Endothelial cell of umbilical vein (primary cell): ENCODE measurements at regions not wholly inside any gene's neighbourhood (a gene's known extent, or its start where the extent isn't known, plus 50 kb on each side); places are given as distances from the start of the nearest gene placed in this dataset.

Experiments
- BruUV-seq: library from RNA; stranded (reverse); fragments of 400-500 nt; replicated peaks from 2 replicates; lab custom pipeline; 2021; lab: Mats Ljungman, UMichigan
- CTCF ChIA-PET: fragments of 300-600, 350-600 bp; sonication (Branson Sonifier 250); formaldehyde crosslinking; loops from one replicate; lab custom pipeline; 2021; ENCODE audit warnings: antibody characterized with exemption, inconsistent platforms; lab: Charles Lee
- POLR2A ChIA-PET: fragments of 300-600, 350-600 bp; sonication (Branson Sonifier 250); formaldehyde crosslinking; loops from one replicate; lab custom pipeline; 2021; ENCODE audit warnings: antibody characterized with exemption, inconsistent platforms; lab: Charles Lee
- DNase-seq: peaks from one replicate; pipeline ENCODE4 v3.0.0-alpha.2; 2011; ENCODE audit warnings: low read depth, low spot score
- FAIRE-seq: peaks from 2 replicates; lab custom pipeline; 2011; peaks lifted over from hg19 to GRCh38; lab: Jason Lieb, UNC
- H2AFZ ChIP-seq: 2 replicates; pipeline ENCODE4 v1.6.0; 2012; ENCODE audit warnings: low read depth, low read length, control low read depth, inconsistent platforms
- H3K27ac ChIP-seq: 2 replicates; pipeline ENCODE4 v1.5.1; 2011; ENCODE audit warnings: low read depth, mild to moderate bottlenecking, control low read depth, low read length, moderate library complexity; ENCODE audit not compliant: insufficient read depth
- H3K27me3 ChIP-seq, 2 experiments: 2 replicates each; pipeline versions ENCODE4 v1.6.0 to v1.6.1; 2011; ENCODE audit warnings: low read length in 2 of 2, mixed read lengths in 1 of 2; ENCODE audit not compliant: control insufficient read depth in 2 of 2, insufficient read depth in 2 of 2
- H3K36me3 ChIP-seq, 2 experiments: 2 replicates in 1 of 2; 3 replicates in 1 of 2; pipeline ENCODE4 v1.5.1; 2011; ENCODE audit warnings: low read length in 2 of 2, mild to moderate bottlenecking in 1 of 2, moderate library complexity in 1 of 2; ENCODE audit not compliant: control insufficient read depth in 2 of 2, insufficient read depth in 2 of 2; ENCODE audit errors: extremely low read depth in 1 of 2
- H3K4me1 ChIP-seq: 3 replicates; pipeline ENCODE4 v1.5.1; 2011; ENCODE audit warnings: mild to moderate bottlenecking, low read length; ENCODE audit not compliant: control insufficient read depth, insufficient read depth; ENCODE audit errors: extremely low read depth
- H3K4me2 ChIP-seq: 2 replicates; pipeline ENCODE4 v1.6.1; 2011; ENCODE audit warnings: low read length, control low read depth, mixed read lengths; ENCODE audit not compliant: insufficient read depth
- H3K4me3 ChIP-seq, 3 experiments: fragments of 200-600 bp in 1 of 3; sonication (generic), shearing (Covaris generic) in 1 of 3; replicated peaks in 1 of 3; 2 replicates each; pipeline ENCODE4 v1.5.1; 2011 to 2016; ENCODE audit warnings: control low read depth in 3 of 3, low read length in 3 of 3, mild to moderate bottlenecking in 2 of 3, inconsistent platforms in 1 of 3, low read depth in 1 of 3, moderate library complexity in 1 of 3; ENCODE audit not compliant: insufficient read depth in 1 of 3
- H3K79me2 ChIP-seq: 2 replicates; pipeline ENCODE4 v1.6.0; 2012; ENCODE audit warnings: low read length, inconsistent platforms; ENCODE audit not compliant: control insufficient read depth, insufficient read depth
- H3K9ac ChIP-seq: replicated peaks from 2 replicates; pipeline ENCODE3; 2011; ENCODE audit warnings: low read length, control low read depth; ENCODE audit not compliant: insufficient read depth; ENCODE audit errors: extremely low read depth
- H3K9me1 ChIP-seq: replicated peaks from 3 replicates; pipeline ENCODE4 v1.6.0; 2011; ENCODE audit warnings: mild to moderate bottlenecking, low read length; ENCODE audit not compliant: control insufficient read depth, insufficient read depth; ENCODE audit errors: extremely low read depth
- H3K9me3 ChIP-seq: replicated peaks from 2 replicates; pipeline ENCODE4 v1.5.1; 2012; ENCODE audit warnings: low read length, inconsistent platforms; ENCODE audit not compliant: control insufficient read depth, insufficient read depth
- H4K20me1 ChIP-seq: replicated peaks from 2 replicates; pipeline ENCODE3; 2011; ENCODE audit warnings: mild to moderate bottlenecking, low read length; ENCODE audit not compliant: control insufficient read depth, insufficient read depth; ENCODE audit errors: extremely low read depth
- CTCF ChIP-seq, 2 donors: IDR thresholded peaks; 1 replicate in 1 of 2; 2 replicates in 1 of 2; pipeline ENCODE4 v1.5.1; 2011; ENCODE audit warnings: low read length in 2 of 2, mild to moderate bottlenecking in 2 of 2, moderate library complexity in 2 of 2, control low read depth in 1 of 2, inconsistent platforms in 1 of 2, low read depth in 1 of 2; ENCODE audit not compliant: insufficient read depth in 1 of 2; ENCODE audit errors: extremely low read depth in 1 of 2
- EZH2 ChIP-seq: IDR thresholded peaks from 2 replicates; pipeline ENCODE4 v1.6.1; 2012; ENCODE audit warnings: borderline replicate concordance, low read depth, mild to moderate bottlenecking, moderate library complexity, low read length, inconsistent platforms; ENCODE audit not compliant: severe bottlenecking
- FOS ChIP-seq: IDR thresholded peaks from 2 replicates; pipeline ENCODE4 v1.6.1; 2011; ENCODE audit warnings: mild to moderate bottlenecking, low read length, moderate library complexity, borderline replicate concordance; ENCODE audit not compliant: insufficient read depth
- MAX ChIP-seq: IDR thresholded peaks from 2 replicates; pipeline ENCODE4 v1.6.1; 2011; ENCODE audit not compliant: insufficient read depth, insufficient read length
- MYC ChIP-seq: IDR thresholded peaks from one replicate; pipeline ENCODE4 v1.6.1; 2011; ENCODE audit warnings: mild to moderate bottlenecking, low read depth, low read length
- POLR2A ChIP-seq: IDR thresholded peaks from 2 replicates; pipeline ENCODE4 v1.6.1; 2012; ENCODE audit warnings: low read depth, mild to moderate bottlenecking, control low read depth, low read length
- POLR2AphosphoS5 ChIP-seq: IDR thresholded peaks from 2 replicates; pipeline ENCODE4 v1.6.1; 2012; ENCODE audit warnings: low read depth, mild to moderate bottlenecking, control low read depth, low read length, moderate library complexity; ENCODE audit not compliant: insufficient read depth
- dilution Hi-C: fragments of 300-500 bp; cut with MboI; formaldehyde crosslinking; loops from one replicate; pipeline ENCODE4 v1.15.0; 2019; ENCODE audit warnings: low sequenced_read_pairs; ENCODE audit not compliant: extremely low pct_ligation_motif_present
- intact Hi-C: fragments of 100-400 bp; cut with micrococcal nuclease; formaldehyde crosslinking; loops from one replicate; pipeline ENCODE4 v1.10.0; 2022

GRCh38 chr12:47414511-47414910, 291.3 kb downstream of the RPAP3 start:
- no TSS peak for BruUV-seq
- CTCF ChIA-PET: interaction anchor here (1.0 kb wide), 1 partner anchor 382 kb away, joined by 3 read pairs; no protein-coding TSS in a partner anchor
- dilution Hi-C loops: no loop called here

More at GRCh38 chr12:47414511-47414910, 291.3 kb downstream of the RPAP3 start:
- H3K4me1 ChIP-seq: no peaks in the 10 kb centered on the region
- H3K79me2 ChIP-seq: no peaks in the 10 kb centered on the region
- TF ChIP-seq MAX: no peak
- no peak for TF ChIP-seq FOS
- no peak for TF ChIP-seq EZH2
- TF ChIP-seq POLR2AphosphoS5: no peak
- TF ChIP-seq POLR2A: no peak
- TF ChIP-seq CTCF (IDR thresholded peaks at IDR 0.05; ENCODE audit: extremely low read depth in 1 of 2, insufficient read depth in 1 of 2, low read depth in 1 of 2, low read length in 2 of 2): no peak
- TF ChIP-seq MYC: no peak
- no peaks in the 10 kb centered on the region for H4K20me1 ChIP-seq
- H3K9ac ChIP-seq: no peak overlapping the region
- FAIRE-seq (no peak), DNase-seq (no peak)
- H3K9me1 ChIP-seq: no peaks in the 10 kb centered on the region
- intact Hi-C loops: no loop called here
- no peak overlapping the region for H3K4me3 ChIP-seq
- H3K36me3 ChIP-seq: no peaks in the 10 kb centered on the region
- H3K27me3 ChIP-seq: peaks cover 23 to 31% of the 10 kb centered on the region in 2 experiments
- no peak overlapping the region for H2AFZ ChIP-seq
- H3K9me3 ChIP-seq: no peaks in the 10 kb centered on the region
- no peak overlapping the region for H3K4me2 ChIP-seq
- H3K27ac ChIP-seq: no peak overlapping the region
- POLR2A ChIA-PET: no interaction called here
